ENCODE measurements at regions not wholly inside any gene's neighbourhood (a gene's known extent, or its start where the extent isn't known, plus 50 kb on each side); places are given as distances from the start of the nearest gene placed in this dataset.
"Not testable (repeated sequence)": the region's sequence is repeated elsewhere in the genome, so short reads cannot be mapped to it uniquely, and the experiment has no call there.

- H3K4ac ChIP-seq (replicated peaks; ENCODE audit: insufficient read length, low read depth, low read length); H3K27ac ChIP-seq (ENCODE audit: low read depth, low read length); CTCF ChIA-PET (ENCODE audit: partially characterized antibody); H3K9me3 ChIP-seq (ENCODE audit: insufficient read depth in 2 of 2, low read depth in 1 of 2, low read length in 1 of 2); H3K79me2 ChIP-seq (ENCODE audit: control insufficient read depth in 1 of 2, insufficient read depth in 2 of 2, low read length in 2 of 2); H3K4me3 ChIP-seq (ENCODE audit: extremely low read depth in 1 of 4, insufficient read depth in 2 of 4, low read depth in 3 of 4, low read length in 4 of 4); DNase-seq (ENCODE audit: low read depth in 1 of 2, low spot score in 2 of 2); H3K79me1 ChIP-seq (ENCODE audit: low read depth, low read length); H3K56ac ChIP-seq (replicated peaks; ENCODE audit: insufficient read length, low read depth, low read length); H2BK15ac ChIP-seq (ENCODE audit: low read length); H3K4me1 ChIP-seq (replicated peaks in 1 of 4; ENCODE audit: control insufficient read depth in 3 of 4, insufficient read depth in 4 of 4, low read length in 3 of 4); H2BK12ac ChIP-seq (ENCODE audit: low read depth, low read length); H3K23me2 ChIP-seq (ENCODE audit: low read depth, low read length); FAIRE-seq; H3K27me3 ChIP-seq (replicated peaks in 1 of 4; ENCODE audit: control insufficient read depth in 3 of 4, extremely low read depth in 1 of 4, insufficient read depth in 3 of 4, low read length in 3 of 4); H4K5ac ChIP-seq (ENCODE audit: insufficient read length, low read depth, low read length); H3K9ac ChIP-seq (replicated peaks in 1 of 4; ENCODE audit: extremely low read depth in 1 of 4, low read depth in 3 of 4, low read length in 3 of 4); H2BK120ac ChIP-seq (replicated peaks; ENCODE audit: low read depth, low read length); H2AK5ac ChIP-seq (ENCODE audit: low read depth, low read length); H3K36me3 ChIP-seq (ENCODE audit: control insufficient read depth in 2 of 4, insufficient read depth in 4 of 4, low read length in 3 of 4); H4K20me1 ChIP-seq (replicated peaks in 1 of 2; ENCODE audit: control insufficient read depth in 1 of 2, insufficient read depth in 2 of 2, low read length in 2 of 2); H3K4me2 ChIP-seq (ENCODE audit: insufficient read depth in 1 of 2, low read depth in 2 of 2, low read length in 2 of 2); POLR2A ChIA-PET (ENCODE audit: partially characterized antibody); H3K23ac ChIP-seq (ENCODE audit: insufficient read length); H4K91ac ChIP-seq (replicated peaks; ENCODE audit: insufficient read length, low read length); H2BK20ac ChIP-seq (ENCODE audit: low read length); H3K14ac ChIP-seq (ENCODE audit: insufficient read length); H2BK5ac ChIP-seq (ENCODE audit: low read depth, low read length); H3K18ac ChIP-seq (ENCODE audit: extremely low read depth, low read length); H2AFZ ChIP-seq (ENCODE audit: low read length); H4K8ac ChIP-seq (ENCODE audit: extremely low read depth, insufficient read depth, low read length): not testable (repeated sequence)
- 86% methylated on average over 2 of the region's 3 CpGs; no CpG with 5 or more reads in 1 of the 2 experiments for WGBS, 2 experiments (ENCODE audit: extremely low coverage in 1 of 2, insufficient coverage in 1 of 2, insufficient read length in 1 of 2, insufficient replicate concordance in 2 of 2, low coverage in 1 of 2, low lambda C conversion rate in 2 of 2, missing lambda C conversion rate in 1 of 2)
Observed at GRCh38 chr7:26932616-26933015, 68.2 kb upstream of the SKAP2 start.
